Peyer's patch (tissue), 4 donors: ENCODE measurements at regions not wholly inside any gene's neighbourhood (a gene's known extent, or its start where the extent isn't known, plus 50 kb on each side); places are given as distances from the start of the nearest gene placed in this dataset.

Experiments used
- POLR2A ChIP-seq, 2 donors: fragments of 450-650 bp; IDR thresholded peaks; one replicate each; pipeline ENCODE4 v1.5.1; 2017; ENCODE audit warnings: antibody characterized with exemption in 2 of 2, mild to moderate bottlenecking in 2 of 2, moderate library complexity in 2 of 2
- TF ChIP-seq, protein P1 (sequence below), 6 experiments: fragments of 450-650 bp in 4 of 6; fragments of 200-600 bp in 2 of 6; sonication (generic) in 1 of 6; IDR thresholded peaks; one replicate each; pipeline ENCODE4 v1.5.1; 2017 to 2019; ENCODE audit warnings: antibody characterized with exemption in 6 of 6, mild to moderate bottlenecking in 3 of 6, moderate library complexity in 1 of 6

DNA sequence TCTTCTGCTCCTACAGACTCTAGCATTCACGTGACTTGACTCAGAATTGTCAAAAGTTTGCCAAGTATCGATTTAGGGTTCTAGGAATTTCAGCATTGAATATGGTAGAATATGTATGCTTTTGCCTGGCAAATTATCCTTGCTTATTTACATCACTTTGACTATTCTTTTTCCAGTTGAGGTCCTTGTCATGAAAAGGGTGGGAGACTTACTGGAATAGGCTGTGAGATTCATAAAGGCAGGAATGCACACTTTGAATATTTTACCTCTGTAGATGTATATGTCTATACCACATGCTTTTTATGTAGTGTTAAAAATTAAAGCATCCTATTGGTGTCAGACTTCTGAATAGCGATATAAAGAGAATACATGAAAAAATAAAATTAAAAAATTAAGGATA lies 378.8 kb upstream of the RARB start:
- TF ChIP-seq, protein P1, sequence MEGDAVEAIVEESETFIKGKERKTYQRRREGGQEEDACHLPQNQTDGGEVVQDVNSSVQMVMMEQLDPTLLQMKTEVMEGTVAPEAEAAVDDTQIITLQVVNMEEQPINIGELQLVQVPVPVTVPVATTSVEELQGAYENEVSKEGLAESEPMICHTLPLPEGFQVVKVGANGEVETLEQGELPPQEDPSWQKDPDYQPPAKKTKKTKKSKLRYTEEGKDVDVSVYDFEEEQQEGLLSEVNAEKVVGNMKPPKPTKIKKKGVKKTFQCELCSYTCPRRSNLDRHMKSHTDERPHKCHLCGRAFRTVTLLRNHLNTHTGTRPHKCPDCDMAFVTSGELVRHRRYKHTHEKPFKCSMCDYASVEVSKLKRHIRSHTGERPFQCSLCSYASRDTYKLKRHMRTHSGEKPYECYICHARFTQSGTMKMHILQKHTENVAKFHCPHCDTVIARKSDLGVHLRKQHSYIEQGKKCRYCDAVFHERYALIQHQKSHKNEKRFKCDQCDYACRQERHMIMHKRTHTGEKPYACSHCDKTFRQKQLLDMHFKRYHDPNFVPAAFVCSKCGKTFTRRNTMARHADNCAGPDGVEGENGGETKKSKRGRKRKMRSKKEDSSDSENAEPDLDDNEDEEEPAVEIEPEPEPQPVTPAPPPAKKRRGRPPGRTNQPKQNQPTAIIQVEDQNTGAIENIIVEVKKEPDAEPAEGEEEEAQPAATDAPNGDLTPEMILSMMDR (IDR thresholded peaks at IDR 0.05) = no peak
- TF ChIP-seq POLR2A (IDR thresholded peaks at IDR 0.05) = no peak
